Fibroblast of peridontal ligament (primary cell): ENCODE measurements at regions not wholly inside any gene's neighbourhood (a gene's known extent, or its start where the extent isn't known, plus 50 kb on each side); places are given as distances from the start of the nearest gene placed in this dataset.
A peak's percentile ranks its signal among the peaks of the same experiment; 100 is the strongest.
"Not testable (repeated sequence)": the region's sequence is repeated elsewhere in the genome, so short reads cannot be mapped to it uniquely, and the experiment has no call there.

Source experiments
- DNase-seq: peaks from one replicate; pipeline ENCODE4 v3.0.0-alpha.2; 2010; ENCODE audit errors: extremely low read depth

DNA sequence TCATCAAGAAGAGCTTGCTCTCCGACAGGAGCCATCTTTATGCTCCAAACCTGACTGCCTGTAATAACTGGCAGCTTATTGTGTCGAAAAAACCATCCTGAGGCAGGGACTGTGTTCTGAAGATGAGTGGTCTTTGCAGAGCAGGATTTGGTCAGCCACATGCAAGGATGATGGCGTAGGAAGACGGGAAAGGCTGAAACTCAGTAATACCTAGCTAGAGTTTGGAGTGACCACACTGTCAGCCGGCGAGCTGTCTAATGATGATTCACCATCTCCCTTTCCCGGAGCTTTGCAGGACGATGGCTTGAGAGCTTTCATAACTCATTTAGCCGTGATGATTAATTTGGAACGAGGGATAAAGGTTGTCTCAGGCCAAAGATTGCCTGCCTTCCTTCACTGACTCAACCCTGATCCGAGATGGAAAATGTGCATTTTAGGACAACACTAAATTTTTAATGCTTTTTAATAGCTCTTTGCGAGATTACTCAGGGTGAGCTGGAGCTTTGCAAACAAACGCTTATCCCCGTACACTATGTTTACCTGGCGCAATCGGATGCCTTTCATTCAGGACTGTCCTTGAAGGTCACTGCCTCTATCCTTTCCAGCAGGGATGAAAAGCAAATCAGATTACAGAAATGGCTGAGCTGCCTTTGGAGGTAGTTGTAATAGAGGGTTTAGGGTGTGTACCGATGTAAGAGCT, 288.5 kb downstream of the ASMT start:
- peak; percentile 69 for DNase-seq

- no peak for DNase-seq
Observed at GRCh38 chrX:1904663-1905218, 289.9 kb downstream of the ASMT start.

DNA sequence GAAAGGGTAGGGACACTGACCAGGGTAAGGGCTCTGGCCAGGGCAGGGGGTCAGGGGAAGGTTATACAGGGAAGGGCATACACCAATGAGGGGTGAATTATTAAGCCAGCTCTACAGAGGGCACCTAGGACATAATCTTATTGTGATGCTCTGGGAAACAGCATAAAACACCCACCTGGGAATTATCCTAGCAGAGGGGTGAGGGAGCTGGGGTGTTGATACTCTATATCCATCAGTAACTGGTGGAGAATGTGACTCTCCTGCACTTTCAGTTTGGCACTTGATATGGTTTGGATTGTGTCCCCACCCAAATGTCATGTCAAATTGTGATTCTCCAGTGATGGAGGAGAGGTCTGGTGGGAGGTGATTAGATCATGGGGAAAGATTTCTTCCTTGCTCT, 291.2 kb downstream of the ASMT start:
- DNase-seq: no peak

- not testable (repeated sequence) for DNase-seq
Observed at GRCh38 chrX:1908996-1909395, 294.1 kb downstream of the ASMT start.

GRCh38 chrX:1909419-1910206, 294.8 kb downstream of the ASMT start:
- no peak for DNase-seq

DNA sequence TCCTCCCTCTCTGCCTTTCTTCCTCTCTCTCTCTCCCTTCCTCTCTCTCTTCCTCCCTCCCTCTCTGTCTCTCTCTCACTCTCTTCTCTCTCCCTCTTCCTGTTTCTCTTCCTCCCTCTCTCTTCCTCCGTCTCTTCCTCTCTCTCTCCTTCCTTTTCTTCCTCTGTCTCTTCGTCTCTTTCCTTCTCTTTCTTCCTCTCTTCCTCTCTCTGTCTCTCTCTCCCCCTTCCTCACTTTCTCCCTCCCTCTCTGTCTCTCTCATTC, 295.3 kb downstream of the ASMT start:
- DNase-seq: no peak

DNA sequence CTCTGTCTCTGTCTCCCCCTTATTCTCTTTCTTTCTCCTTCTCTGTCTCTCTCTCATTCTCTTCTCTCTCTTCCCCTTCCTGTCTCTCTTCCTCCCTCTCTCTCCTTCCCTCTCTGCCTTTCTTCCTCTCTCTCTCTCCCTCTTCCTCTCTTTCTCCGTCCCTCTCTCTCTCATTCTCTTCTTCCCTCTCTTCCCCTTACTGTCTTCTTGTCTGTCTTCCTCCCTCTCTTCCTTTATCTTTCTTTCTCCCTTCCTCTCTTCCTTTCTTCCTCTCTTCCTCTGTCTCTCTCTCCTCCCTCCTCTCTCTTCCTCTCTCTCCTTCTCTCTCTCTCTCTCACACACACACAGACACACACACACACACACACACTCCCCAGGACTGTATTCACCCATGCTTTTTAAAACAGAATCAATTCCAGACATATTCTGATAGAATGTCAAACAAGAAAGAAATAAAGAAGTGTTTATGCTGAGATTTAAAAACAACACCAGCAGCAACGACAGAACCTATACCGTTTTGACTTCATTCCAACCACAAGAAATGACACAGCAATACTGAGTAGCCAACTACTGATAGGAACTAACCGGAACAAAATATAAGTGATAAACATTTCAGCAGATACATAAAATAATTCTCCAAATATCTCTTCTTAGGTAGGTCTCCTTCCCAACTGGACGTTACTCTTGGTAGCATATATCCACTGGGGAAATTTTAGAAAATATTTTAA, 296.7 kb downstream of the ASMT start:
- DNase-seq: no peak

DNA sequence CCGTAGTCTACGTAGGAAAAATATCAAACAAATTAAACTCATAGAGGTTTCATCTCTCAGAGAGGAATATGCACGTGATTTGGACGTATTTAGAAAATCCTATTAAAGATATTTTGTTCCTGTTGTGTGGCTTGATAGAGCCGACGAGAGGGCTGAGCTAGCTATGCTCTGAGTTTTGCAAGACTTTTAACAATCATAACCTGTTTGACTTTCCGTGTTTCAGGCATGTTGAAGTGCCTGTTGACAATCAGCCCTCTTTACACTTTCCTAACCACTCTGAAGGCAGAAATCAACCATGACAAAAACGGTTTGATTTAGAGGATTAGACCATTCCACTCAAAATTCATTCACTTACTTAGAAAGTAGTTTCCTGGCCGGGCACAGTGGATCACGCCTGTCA, 297.3 kb downstream of the ASMT start:
- no peak for DNase-seq

DNA sequence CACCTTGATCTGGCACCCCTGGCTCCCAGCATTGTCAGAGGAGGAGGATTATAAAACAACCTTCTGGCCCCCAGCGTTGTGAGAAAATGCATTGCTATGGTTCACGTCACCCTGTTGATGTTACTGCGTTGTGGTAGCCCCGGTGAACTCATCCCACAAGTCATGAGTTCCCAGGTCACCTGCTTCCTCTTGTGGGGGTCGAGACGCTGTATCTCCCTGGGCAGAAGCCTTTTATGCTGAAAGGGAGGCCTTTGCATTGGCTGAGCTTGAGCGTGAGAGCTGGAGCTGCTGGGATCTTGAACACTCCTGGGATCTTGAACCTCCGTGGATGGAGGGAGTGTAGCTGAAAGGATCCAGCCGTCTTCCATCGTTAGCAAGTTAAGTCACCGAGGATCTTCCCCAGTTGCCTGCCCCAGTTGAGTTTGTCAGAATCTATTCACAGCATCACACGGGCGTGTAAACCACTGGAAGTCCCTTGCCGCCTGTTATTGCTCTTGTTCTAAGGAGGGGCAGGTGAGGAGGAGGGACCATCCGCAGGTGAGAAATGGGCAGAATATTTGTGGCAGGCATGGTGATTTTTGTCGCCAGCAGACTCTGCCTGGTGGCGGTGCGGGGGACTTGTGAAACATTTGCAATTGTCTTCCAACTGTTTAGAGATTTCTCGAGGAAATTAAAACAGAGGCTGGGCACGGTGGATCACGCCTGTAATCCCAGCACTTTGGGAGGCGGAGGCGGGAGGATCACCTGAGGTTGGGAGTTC, 299.9 kb downstream of the ASMT start:
- DNase-seq: no peak

- DNase-seq: no peak
Observed at GRCh38 chrX:1918780-1919179, 303.9 kb downstream of the ASMT start.

DNA sequence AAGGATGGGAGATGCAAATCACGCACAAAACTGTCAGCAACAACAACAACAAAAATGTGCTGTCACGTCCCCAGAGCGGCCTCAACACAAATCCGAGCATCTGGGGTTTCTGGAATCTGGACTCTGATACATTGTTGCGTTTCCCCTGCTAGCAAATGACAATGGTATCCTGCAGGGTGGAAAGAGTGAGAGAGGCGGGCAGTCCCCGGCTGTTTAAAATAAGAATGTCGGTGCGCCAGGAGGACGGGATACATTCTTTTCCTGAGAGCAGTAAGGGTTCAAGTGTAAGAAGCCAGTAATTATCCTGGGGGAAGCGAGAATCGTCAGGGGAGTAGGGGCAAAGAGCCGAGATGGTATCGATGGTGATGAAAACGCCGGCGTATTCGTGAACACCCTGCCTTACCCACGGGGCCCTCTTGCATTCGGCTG, 310.2 kb downstream of the ASMT start:
- DNase-seq: no peak

GRCh38 chrX:1928805-1929204, 313.9 kb downstream of the ASMT start:
- DNase-seq: no peak

DNA sequence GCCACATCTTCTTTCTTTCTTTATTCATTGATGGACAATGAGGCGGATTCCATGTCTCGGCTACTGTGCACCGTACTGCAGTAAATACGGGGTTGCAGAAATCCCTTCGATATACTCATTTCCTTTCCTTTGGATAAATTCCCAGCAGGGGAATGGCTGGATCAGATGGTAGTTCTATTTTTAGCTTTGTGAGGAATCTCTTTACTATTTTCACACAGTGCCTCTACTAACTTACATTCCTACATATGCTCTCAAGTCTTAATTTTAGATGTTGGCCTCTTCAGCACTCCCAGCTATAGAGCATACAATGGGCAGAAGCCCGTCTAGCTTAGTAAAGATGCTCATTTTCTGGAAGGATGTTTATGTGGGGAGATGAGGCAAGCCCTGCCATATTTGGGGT, 317.4 kb downstream of the ASMT start:
- peak; percentile 75 for DNase-seq

- DNase-seq: no peak
Observed at GRCh38 chrX:1933964-1934363, 319.1 kb downstream of the ASMT start.

GRCh38 chrX:1935805-1936204, 320.9 kb downstream of the ASMT start:
- no peak for DNase-seq

GRCh38 chrX:1938190-1938589, 323.3 kb downstream of the ASMT start:
- DNase-seq: no peak

DNA sequence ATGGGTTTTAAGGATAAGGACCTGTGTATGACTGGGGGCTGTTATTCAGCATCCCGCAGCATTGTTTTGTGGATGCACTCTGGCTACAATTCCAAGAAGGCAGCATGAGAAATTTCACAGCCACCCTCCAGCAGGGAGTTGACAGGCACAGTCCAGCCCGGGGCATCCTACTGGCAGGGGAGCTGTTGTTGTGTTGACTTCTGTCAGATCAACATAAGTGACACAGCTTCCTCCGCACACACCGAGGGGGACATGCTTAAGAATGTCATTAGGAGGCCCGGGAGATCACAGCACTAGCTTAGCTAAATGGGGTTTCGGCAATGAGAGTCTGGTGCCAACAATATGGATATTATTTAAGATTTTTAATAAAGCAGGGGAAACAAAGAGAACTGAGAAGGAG, 326.5 kb downstream of the ASMT start:
- no peak for DNase-seq

DNA sequence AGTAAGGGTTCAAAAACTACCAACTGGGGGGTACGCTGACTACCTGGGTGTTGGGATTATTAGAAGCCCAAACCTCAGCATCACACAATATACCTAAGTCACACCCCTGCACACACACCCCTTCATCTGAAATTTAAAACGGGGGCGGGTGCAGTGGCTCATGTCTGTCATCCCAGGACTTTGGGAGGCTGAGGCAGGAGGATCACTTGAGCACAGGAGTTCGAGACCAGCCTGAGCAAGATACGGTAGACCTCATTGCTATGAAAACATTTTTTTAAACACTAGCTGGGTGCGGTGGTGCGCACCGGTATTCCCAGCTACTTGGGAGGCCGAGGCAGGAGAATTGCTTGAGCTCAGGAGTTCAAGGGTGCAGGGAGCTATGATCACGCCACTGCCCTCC, 331.0 kb downstream of the ASMT start:
- no peak for DNase-seq

GRCh38 chrX:1946974-1947373, 332.1 kb downstream of the ASMT start:
- no peak for DNase-seq
